ENCODE measurements at regions not wholly inside any gene's neighbourhood (a gene's known extent, or its start where the extent isn't known, plus 50 kb on each side); places are given as distances from the start of the nearest gene placed in this dataset.

GRCh38 chr4:3648195-3648594, 116.0 kb upstream of the LRPAP1 start:
- Histone ChIP-seq H3K36me3 (no peaks in the 10 kb centered on the region), H3K9me3 (no peaks in the 10 kb centered on the region), H3K27me3 (no peaks in the 10 kb centered on the region), H3K4me3 (no peak overlapping the region)
- no peak for DNase-seq

- no peaks in the 10 kb centered on the region for H3K36me3 ChIP-seq
- no peak for DNase-seq
- no peaks in the 10 kb centered on the region for H3K9me3 ChIP-seq
- no peak overlapping the region for H3K4me3 ChIP-seq
- H3K27me3 ChIP-seq = no peaks in the 10 kb centered on the region
Observed at GRCh38 chr4:3647421-3647820, 115.2 kb upstream of the LRPAP1 start.

GRCh38 chr4:3645711-3646679, 113.8 kb upstream of the LRPAP1 start:
- no peaks in the 10 kb centered on the region for H3K36me3 ChIP-seq
- H3K4me3 ChIP-seq = no peak overlapping the region
- H3K27me3 ChIP-seq = no peaks in the 10 kb centered on the region
- H3K9me3 ChIP-seq = no peaks in the 10 kb centered on the region
- DNase-seq = no peak

- no peak overlapping the region for H3K4me3 ChIP-seq
Observed at GRCh38 chr4:3644849-3645627, 112.8 kb upstream of the LRPAP1 start.

GRCh38 chr4:3643518-3644433, 111.6 kb upstream of the LRPAP1 start:
- no peaks in the 10 kb centered on the region for H3K9me3 ChIP-seq
- no peaks in the 10 kb centered on the region for H3K27me3 ChIP-seq
- no peak overlapping the region for H3K4me3 ChIP-seq
- H3K36me3 ChIP-seq = no peaks in the 10 kb centered on the region
- DNase-seq = no peak

More at GRCh38 chr4:3644849-3645627, 112.8 kb upstream of the LRPAP1 start:
- peak; percentile 54 for DNase-seq
- Histone ChIP-seq H3K36me3 (no peaks in the 10 kb centered on the region), H3K9me3 (no peaks in the 10 kb centered on the region), H3K27me3 (no peaks in the 10 kb centered on the region)

- Histone ChIP-seq H3K4me3 (no peak overlapping the region), H3K9me3 (no peaks in the 10 kb centered on the region), H3K27me3 (no peaks in the 10 kb centered on the region), H3K36me3 (no peaks in the 10 kb centered on the region)
- DNase-seq = no peak
Observed at GRCh38 chr4:3642806-3643517, 110.7 kb upstream of the LRPAP1 start.

- H3K36me3 ChIP-seq = no peaks in the 10 kb centered on the region
- H3K4me3 ChIP-seq = no peak overlapping the region
- H3K9me3 ChIP-seq = no peaks in the 10 kb centered on the region
- H3K27me3 ChIP-seq = no peaks in the 10 kb centered on the region
- DNase-seq = no peak
Observed at GRCh38 chr4:3642056-3642630, 109.9 kb upstream of the LRPAP1 start.

- H3K36me3 ChIP-seq = no peaks in the 10 kb centered on the region
- H3K27me3 ChIP-seq = no peaks in the 10 kb centered on the region
- H3K4me3 ChIP-seq = no peak overlapping the region
- H3K9me3 ChIP-seq = no peaks in the 10 kb centered on the region
- DNase-seq = no peak
Observed at GRCh38 chr4:3641501-3641900, 109.3 kb upstream of the LRPAP1 start.

- H3K27me3 ChIP-seq = no peaks in the 10 kb centered on the region
- no peaks in the 10 kb centered on the region for H3K36me3 ChIP-seq
- no peak overlapping the region for H3K4me3 ChIP-seq
- DNase-seq = no peak
- H3K9me3 ChIP-seq = no peaks in the 10 kb centered on the region
Observed at GRCh38 chr4:3640587-3640962, 108.4 kb upstream of the LRPAP1 start.

GRCh38 chr4:3639613-3640586, 107.7 kb upstream of the LRPAP1 start:
- Histone ChIP-seq H3K9me3 (no peaks in the 10 kb centered on the region), H3K36me3 (no peaks in the 10 kb centered on the region), H3K4me3 (no peak overlapping the region), H3K27me3 (no peaks in the 10 kb centered on the region)
- no peak for DNase-seq

- H3K36me3 ChIP-seq = no peaks in the 10 kb centered on the region
- H3K27me3 ChIP-seq = no peaks in the 10 kb centered on the region
- no peaks in the 10 kb centered on the region for H3K9me3 ChIP-seq
- no peak overlapping the region for H3K4me3 ChIP-seq
- DNase-seq = no peak
Observed at GRCh38 chr4:3638080-3638795, 106.0 kb upstream of the LRPAP1 start.

- Histone ChIP-seq H3K36me3 (no peaks in the 10 kb centered on the region), H3K27me3 (no peaks in the 10 kb centered on the region), H3K9me3 (no peaks in the 10 kb centered on the region), H3K4me3 (no peak overlapping the region)
- no peak for DNase-seq
Observed at GRCh38 chr4:3637326-3638016, 105.2 kb upstream of the LRPAP1 start.

GRCh38 chr4:3636646-3637320, 104.6 kb upstream of the LRPAP1 start:
- Histone ChIP-seq H3K36me3 (no peaks in the 10 kb centered on the region), H3K4me3 (no peak overlapping the region), H3K27me3 (no peaks in the 10 kb centered on the region), H3K9me3 (no peaks in the 10 kb centered on the region)
- no peak for DNase-seq
